ENCODE measurements at regions not wholly inside any gene's neighbourhood (a gene's known extent, or its start where the extent isn't known, plus 50 kb on each side); places are given as distances from the start of the nearest gene placed in this dataset.

DNA sequence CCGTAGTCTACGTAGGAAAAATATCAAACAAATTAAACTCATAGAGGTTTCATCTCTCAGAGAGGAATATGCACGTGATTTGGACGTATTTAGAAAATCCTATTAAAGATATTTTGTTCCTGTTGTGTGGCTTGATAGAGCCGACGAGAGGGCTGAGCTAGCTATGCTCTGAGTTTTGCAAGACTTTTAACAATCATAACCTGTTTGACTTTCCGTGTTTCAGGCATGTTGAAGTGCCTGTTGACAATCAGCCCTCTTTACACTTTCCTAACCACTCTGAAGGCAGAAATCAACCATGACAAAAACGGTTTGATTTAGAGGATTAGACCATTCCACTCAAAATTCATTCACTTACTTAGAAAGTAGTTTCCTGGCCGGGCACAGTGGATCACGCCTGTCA is 297.3 kb downstream of the ASMT start:
- no peak for FAIRE-seq
- TF ChIP-seq NPAS2 (CRISPR knock-in tag; IDR thresholded peaks at IDR 0.05; ENCODE audit: borderline replicate concordance) (no peak), JUNB (IDR thresholded peaks at IDR 0.05) (no peak), HDAC2 (IDR thresholded peaks at IDR 0.05) (no peak), ESRRA (IDR thresholded peaks at IDR 0.05; ENCODE audit: borderline replicate concordance, low read length) (no peak), BHLHE40 (IDR thresholded peaks at IDR 0.05; ENCODE audit: low read depth, low read length) (no peak), MAZ (IDR thresholded peaks at IDR 0.05; ENCODE audit: borderline replicate concordance, low read depth, low read length) (no peak), RFX5 (IDR thresholded peaks at IDR 0.05) (no peak), RAD21 (conservative IDR thresholded peaks at IDR 0.05 in 1 of 2, IDR thresholded peaks at IDR 0.05 in 1 of 2) (no peak), EHMT2 (IDR thresholded peaks at IDR 0.05; ENCODE audit: low read depth) (no peak), RARB (CRISPR knock-in tag; IDR thresholded peaks at IDR 0.05) (no peak), ZNF302 (CRISPR knock-in tag; IDR thresholded peaks at IDR 0.05) (no peak), KDM5A (IDR thresholded peaks at IDR 0.05) (no peak)
- TF ChIP-seq, protein P1, sequence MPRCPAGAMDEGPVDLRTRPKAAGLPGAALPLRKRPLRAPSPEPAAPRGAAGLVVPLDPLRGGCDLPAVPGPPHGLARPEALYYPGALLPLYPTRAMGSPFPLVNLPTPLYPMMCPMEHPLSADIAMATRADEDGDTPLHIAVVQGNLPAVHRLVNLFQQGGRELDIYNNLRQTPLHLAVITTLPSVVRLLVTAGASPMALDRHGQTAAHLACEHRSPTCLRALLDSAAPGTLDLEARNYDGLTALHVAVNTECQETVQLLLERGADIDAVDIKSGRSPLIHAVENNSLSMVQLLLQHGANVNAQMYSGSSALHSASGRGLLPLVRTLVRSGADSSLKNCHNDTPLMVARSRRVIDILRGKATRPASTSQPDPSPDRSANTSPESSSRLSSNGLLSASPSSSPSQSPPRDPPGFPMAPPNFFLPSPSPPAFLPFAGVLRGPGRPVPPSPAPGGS (IDR thresholded peaks at IDR 0.05), result no peak
- TF ChIP-seq, protein P2, sequence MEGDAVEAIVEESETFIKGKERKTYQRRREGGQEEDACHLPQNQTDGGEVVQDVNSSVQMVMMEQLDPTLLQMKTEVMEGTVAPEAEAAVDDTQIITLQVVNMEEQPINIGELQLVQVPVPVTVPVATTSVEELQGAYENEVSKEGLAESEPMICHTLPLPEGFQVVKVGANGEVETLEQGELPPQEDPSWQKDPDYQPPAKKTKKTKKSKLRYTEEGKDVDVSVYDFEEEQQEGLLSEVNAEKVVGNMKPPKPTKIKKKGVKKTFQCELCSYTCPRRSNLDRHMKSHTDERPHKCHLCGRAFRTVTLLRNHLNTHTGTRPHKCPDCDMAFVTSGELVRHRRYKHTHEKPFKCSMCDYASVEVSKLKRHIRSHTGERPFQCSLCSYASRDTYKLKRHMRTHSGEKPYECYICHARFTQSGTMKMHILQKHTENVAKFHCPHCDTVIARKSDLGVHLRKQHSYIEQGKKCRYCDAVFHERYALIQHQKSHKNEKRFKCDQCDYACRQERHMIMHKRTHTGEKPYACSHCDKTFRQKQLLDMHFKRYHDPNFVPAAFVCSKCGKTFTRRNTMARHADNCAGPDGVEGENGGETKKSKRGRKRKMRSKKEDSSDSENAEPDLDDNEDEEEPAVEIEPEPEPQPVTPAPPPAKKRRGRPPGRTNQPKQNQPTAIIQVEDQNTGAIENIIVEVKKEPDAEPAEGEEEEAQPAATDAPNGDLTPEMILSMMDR (IDR thresholded peaks at IDR 0.05), result no peak
- TF ChIP-seq, protein P3, sequence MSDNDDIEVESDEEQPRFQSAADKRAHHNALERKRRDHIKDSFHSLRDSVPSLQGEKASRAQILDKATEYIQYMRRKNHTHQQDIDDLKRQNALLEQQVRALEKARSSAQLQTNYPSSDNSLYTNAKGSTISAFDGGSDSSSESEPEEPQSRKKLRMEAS (IDR thresholded peaks at IDR 0.05), result no peak
- TF ChIP-seq, protein P4, sequence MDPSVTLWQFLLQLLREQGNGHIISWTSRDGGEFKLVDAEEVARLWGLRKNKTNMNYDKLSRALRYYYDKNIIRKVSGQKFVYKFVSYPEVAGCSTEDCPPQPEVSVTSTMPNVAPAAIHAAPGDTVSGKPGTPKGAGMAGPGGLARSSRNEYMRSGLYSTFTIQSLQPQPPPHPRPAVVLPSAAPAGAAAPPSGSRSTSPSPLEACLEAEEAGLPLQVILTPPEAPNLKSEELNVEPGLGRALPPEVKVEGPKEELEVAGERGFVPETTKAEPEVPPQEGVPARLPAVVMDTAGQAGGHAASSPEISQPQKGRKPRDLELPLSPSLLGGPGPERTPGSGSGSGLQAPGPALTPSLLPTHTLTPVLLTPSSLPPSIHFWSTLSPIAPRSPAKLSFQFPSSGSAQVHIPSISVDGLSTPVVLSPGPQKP (IDR thresholded peaks at IDR 0.05; ENCODE audit: low read depth, low read length), result no peak
- 86% methylated on average over 10 of the region's 10 CpGs for WGBS (ENCODE audit: missing lambda C conversion rate)
- DNase-seq (ENCODE audit: low read depth in 1 of 2, low spot score in 1 of 2), result no peak
- no peak overlapping the region for H3K4me3 ChIP-seq
- POLR2A ChIA-PET, result no interaction called here
- no peaks in the 10 kb centered on the region for H3K9me3 ChIP-seq
- H3K27ac ChIP-seq, result no peak overlapping the region; a peak in 1 of 6 replicates
- no peaks in the 10 kb centered on the region for H3K4me1 ChIP-seq
- H3K4me2 ChIP-seq, result no peak overlapping the region
- no peak for ATAC-seq
- CTCF ChIA-PET, result no interaction called here

DNA sequence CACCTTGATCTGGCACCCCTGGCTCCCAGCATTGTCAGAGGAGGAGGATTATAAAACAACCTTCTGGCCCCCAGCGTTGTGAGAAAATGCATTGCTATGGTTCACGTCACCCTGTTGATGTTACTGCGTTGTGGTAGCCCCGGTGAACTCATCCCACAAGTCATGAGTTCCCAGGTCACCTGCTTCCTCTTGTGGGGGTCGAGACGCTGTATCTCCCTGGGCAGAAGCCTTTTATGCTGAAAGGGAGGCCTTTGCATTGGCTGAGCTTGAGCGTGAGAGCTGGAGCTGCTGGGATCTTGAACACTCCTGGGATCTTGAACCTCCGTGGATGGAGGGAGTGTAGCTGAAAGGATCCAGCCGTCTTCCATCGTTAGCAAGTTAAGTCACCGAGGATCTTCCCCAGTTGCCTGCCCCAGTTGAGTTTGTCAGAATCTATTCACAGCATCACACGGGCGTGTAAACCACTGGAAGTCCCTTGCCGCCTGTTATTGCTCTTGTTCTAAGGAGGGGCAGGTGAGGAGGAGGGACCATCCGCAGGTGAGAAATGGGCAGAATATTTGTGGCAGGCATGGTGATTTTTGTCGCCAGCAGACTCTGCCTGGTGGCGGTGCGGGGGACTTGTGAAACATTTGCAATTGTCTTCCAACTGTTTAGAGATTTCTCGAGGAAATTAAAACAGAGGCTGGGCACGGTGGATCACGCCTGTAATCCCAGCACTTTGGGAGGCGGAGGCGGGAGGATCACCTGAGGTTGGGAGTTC is 299.9 kb downstream of the ASMT start:
- H3K4me2 ChIP-seq, result no peak overlapping the region
- peak in 1 of 2 experiments; percentile 42 for DNase-seq (ENCODE audit: low read depth in 1 of 2, low spot score in 1 of 2)
- no peaks in the 10 kb centered on the region for H3K4me1 ChIP-seq
- TF ChIP-seq RNF2 (IDR thresholded peaks at IDR 0.05; ENCODE audit: borderline replicate concordance, low read depth), result no peak
- TF ChIP-seq ZNF302 (CRISPR knock-in tag; IDR thresholded peaks at IDR 0.05), result no peak
- TF ChIP-seq POLR2AphosphoS2 (conservative IDR thresholded peaks at IDR 0.05; ENCODE audit: low read length), result no peak
- TF ChIP-seq TFCP2L1 (CRISPR knock-in tag; IDR thresholded peaks at IDR 0.05), result no peak
- TF ChIP-seq JUN (IDR thresholded peaks at IDR 0.05), result no peak
- no peak for TF ChIP-seq FOSB (CRISPR knock-in tag; IDR thresholded peaks at IDR 0.05)
- TF ChIP-seq NR3C1 (IDR thresholded peaks at IDR 0.05), result no peak
- TF ChIP-seq BHLHE40 (IDR thresholded peaks at IDR 0.05; ENCODE audit: low read depth, low read length), result no peak
- TF ChIP-seq, protein P5, sequence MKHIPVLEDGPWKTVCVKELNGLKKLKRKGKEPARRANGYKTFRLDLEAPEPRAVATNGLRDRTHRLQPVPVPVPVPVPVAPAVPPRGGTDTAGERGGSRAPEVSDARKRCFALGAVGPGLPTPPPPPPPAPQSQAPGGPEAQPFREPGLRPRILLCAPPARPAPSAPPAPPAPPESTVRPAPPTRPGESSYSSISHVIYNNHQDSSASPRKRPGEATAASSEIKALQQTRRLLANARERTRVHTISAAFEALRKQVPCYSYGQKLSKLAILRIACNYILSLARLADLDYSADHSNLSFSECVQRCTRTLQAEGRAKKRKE (CRISPR knock-in tag; IDR thresholded peaks at IDR 0.05; ENCODE audit: low read depth), result no peak
- TF ChIP-seq, protein P6, sequence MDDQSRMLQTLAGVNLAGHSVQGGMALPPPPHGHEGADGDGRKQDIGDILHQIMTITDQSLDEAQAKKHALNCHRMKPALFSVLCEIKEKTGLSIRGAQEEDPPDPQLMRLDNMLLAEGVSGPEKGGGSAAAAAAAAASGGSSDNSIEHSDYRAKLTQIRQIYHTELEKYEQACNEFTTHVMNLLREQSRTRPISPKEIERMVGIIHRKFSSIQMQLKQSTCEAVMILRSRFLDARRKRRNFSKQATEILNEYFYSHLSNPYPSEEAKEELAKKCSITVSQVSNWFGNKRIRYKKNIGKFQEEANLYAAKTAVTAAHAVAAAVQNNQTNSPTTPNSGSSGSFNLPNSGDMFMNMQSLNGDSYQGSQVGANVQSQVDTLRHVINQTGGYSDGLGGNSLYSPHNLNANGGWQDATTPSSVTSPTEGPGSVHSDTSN (IDR thresholded peaks at IDR 0.05), result no peak
- no peak for TF ChIP-seq CBX8 (IDR thresholded peaks at IDR 0.05)
- no peak for TF ChIP-seq RARB (CRISPR knock-in tag; IDR thresholded peaks at IDR 0.05)
- TF ChIP-seq ZFP36 (IDR thresholded peaks at IDR 0.05; ENCODE audit: borderline replicate concordance, partially characterized antibody), result no peak
- TF ChIP-seq CBX2 (IDR thresholded peaks at IDR 0.05; ENCODE audit: borderline replicate concordance, low read depth), result no peak
- TF ChIP-seq FOSL2 (IDR thresholded peaks at IDR 0.05), result no peak
- no peak for TF ChIP-seq FOSL2 (CRISPR knock-in tag; IDR thresholded peaks at IDR 0.05)
- no peak for TF ChIP-seq NFE2L2 (conservative IDR thresholded peaks at IDR 0.05; ENCODE audit: low read length)
- no peaks in the 10 kb centered on the region for H3K9me3 ChIP-seq
- WGBS (ENCODE audit: missing lambda C conversion rate), result 76% methylated on average over 23 of the region's 23 CpGs
- peak in 1 of 2 experiments; percentile 35; a peak in 2 of 6 replicates for ATAC-seq
- ChIA-PET POLR2A (no interaction called here), CTCF (no interaction called here)
- 0 out of 6 replicates have a peak overlapping the region, but pooled peaks of 1 of the 2 experiments have one; percentile 29 for H3K27ac ChIP-seq
- H3K4me3 ChIP-seq, result no peak overlapping the region
- FAIRE-seq, result no peak
